CD4-positive, alpha-beta T cell treated with Interleukin-1 beta for 1 hour (primary cell): ENCODE measurements at regions not wholly inside any gene's neighbourhood (a gene's known extent, or its start where the extent isn't known, plus 50 kb on each side); places are given as distances from the start of the nearest gene placed in this dataset.
"Not testable (repeated sequence)": the region's sequence is repeated elsewhere in the genome, so short reads cannot be mapped to it uniquely, and the experiment has no call there.

Experiments
- DNase-seq, 2 donors: peaks; one replicate each; pipeline ENCODE4 v3.0.0-alpha.2; 2020 to 2022

GRCh38 chr5:7096294-7096693 is 299.6 kb upstream of the ADCY2 start:
- no peak for DNase-seq

- DNase-seq: no peak
Observed at GRCh38 chr5:7105358-7105757, 290.6 kb upstream of the ADCY2 start.

- no peak for DNase-seq
Observed at GRCh38 chr5:7117961-7118360, 278.0 kb upstream of the ADCY2 start.

- no peak for DNase-seq
Observed at GRCh38 chr5:7131680-7132079, 264.3 kb upstream of the ADCY2 start.

GRCh38 chr5:7146886-7147285 is 249.1 kb upstream of the ADCY2 start:
- no peak for DNase-seq

- no peak for DNase-seq
Observed at GRCh38 chr5:7157083-7157482, 238.9 kb upstream of the ADCY2 start.

GRCh38 chr5:7169240-7169878 is 226.6 kb upstream of the ADCY2 start:
- no peak for DNase-seq

GRCh38 chr5:7170785-7171184 is 225.2 kb upstream of the ADCY2 start:
- not testable (repeated sequence) for DNase-seq

GRCh38 chr5:7179364-7179763 is 216.6 kb upstream of the ADCY2 start:
- DNase-seq: no peak

- no peak for DNase-seq
Observed at GRCh38 chr5:7181841-7182240, 214.1 kb upstream of the ADCY2 start.

- DNase-seq: no peak
Observed at GRCh38 chr5:7185742-7186141, 210.2 kb upstream of the ADCY2 start.

- DNase-seq: no peak
Observed at GRCh38 chr5:7186818-7187217, 209.1 kb upstream of the ADCY2 start.

- DNase-seq: no peak
Observed at GRCh38 chr5:7190712-7191250, 205.2 kb upstream of the ADCY2 start.

- DNase-seq: no peak
Observed at GRCh38 chr5:7192016-7192415, 203.9 kb upstream of the ADCY2 start.

GRCh38 chr5:7202846-7203245 is 193.1 kb upstream of the ADCY2 start:
- DNase-seq: no peak

- DNase-seq: no peak
Observed at GRCh38 chr5:7207979-7208378, 188.0 kb upstream of the ADCY2 start.

GRCh38 chr5:7208938-7209337 is 187.0 kb upstream of the ADCY2 start:
- no peak for DNase-seq

GRCh38 chr5:7209658-7210057 is 186.3 kb upstream of the ADCY2 start:
- DNase-seq: no peak

GRCh38 chr5:7210549-7210948 is 185.4 kb upstream of the ADCY2 start:
- DNase-seq: no peak

- DNase-seq: no peak
Observed at GRCh38 chr5:7213525-7213924, 182.4 kb upstream of the ADCY2 start.

- no peak for DNase-seq
Observed at GRCh38 chr5:7214906-7215416, 181.0 kb upstream of the ADCY2 start.

- DNase-seq: no peak
Observed at GRCh38 chr5:7218141-7218540, 177.8 kb upstream of the ADCY2 start.

- DNase-seq: no peak
Observed at GRCh38 chr5:7220156-7220555, 175.8 kb upstream of the ADCY2 start.

GRCh38 chr5:7221041-7221440 is 174.9 kb upstream of the ADCY2 start:
- DNase-seq: no peak

GRCh38 chr5:7225826-7226225 is 170.1 kb upstream of the ADCY2 start:
- DNase-seq: no peak
